B cell (primary cell): ENCODE measurements at regions not wholly inside any gene's neighbourhood (a gene's known extent, or its start where the extent isn't known, plus 50 kb on each side); places are given as distances from the start of the nearest gene placed in this dataset.

Experiments
- ATAC-seq: fragments of 200-7000 bp; cut with Tn5 transposase; one replicate; pipeline ENCODE4 v1.10.0; 2021; ENCODE audit warnings: low read depth, mild to moderate bottlenecking, moderate number of reproducible peaks, moderate library complexity
- CTCF ChIA-PET: fragments of 350-600 bp; sonication (Branson Sonifier 250); formaldehyde crosslinking; loops from one replicate; lab custom pipeline; 2021; ENCODE audit warnings: antibody characterized with exemption, inconsistent platforms; lab: Charles Lee
- POLR2A ChIA-PET: fragments of 350-600 bp; sonication (Branson Sonifier 250); formaldehyde crosslinking; loops from one replicate; lab custom pipeline; 2021; ENCODE audit warnings: antibody characterized with exemption; lab: Charles Lee
- DNase-seq: peaks from one replicate; pipeline ENCODE4 v3.0.0; 2013
- H2AFZ ChIP-seq: 2 replicates; pipeline ENCODE4 v1.6.1; 2012; ENCODE audit warnings: mild to moderate bottlenecking, low read depth, low read length; ENCODE audit not compliant: insufficient read depth, poor library complexity, severe bottlenecking
- H3K27ac ChIP-seq, 2 donors: 1 replicate in 1 of 2; 2 replicates in 1 of 2; pipeline ENCODE4 v1.5.1; 2012 to 2013; ENCODE audit warnings: low read length in 2 of 2, mild to moderate bottlenecking in 2 of 2, moderate library complexity in 1 of 2
- H3K27me3 ChIP-seq, 4 experiments: fragments of 200-600 bp in 1 of 4; sonication (generic) in 1 of 4; replicated peaks in 1 of 4; 1 replicate in 2 of 4; 2 replicates in 2 of 4; pipeline versions ENCODE4 v1.6.1 to v1.7.0; 2013 to 2016; ENCODE audit warnings: low read length in 3 of 4, mild to moderate bottlenecking in 2 of 4, mixed read lengths in 1 of 4, moderate library complexity in 1 of 4; ENCODE audit not compliant: insufficient read depth in 4 of 4, control insufficient read depth in 3 of 4; ENCODE audit errors: control extremely low read depth in 1 of 4
- H3K36me3 ChIP-seq, 2 experiments: replicated peaks in 1 of 2; 1 replicate in 1 of 2; 2 replicates in 1 of 2; pipeline versions ENCODE4 v1.6.1 to v1.7.1; 2013; ENCODE audit warnings: low read length in 1 of 2; ENCODE audit not compliant: insufficient read depth in 2 of 2, control insufficient read depth in 1 of 2; ENCODE audit errors: control extremely low read depth in 1 of 2, extremely low read depth in 1 of 2
- H3K4me1 ChIP-seq, 2 donors: fragments of 200-600 bp in 1 of 2; sonication (generic) in 1 of 2; 1 replicate in 1 of 2; 2 replicates in 1 of 2; pipeline versions ENCODE4 v1.5.1 to v1.6.1; 2013 to 2017; ENCODE audit warnings: low read length in 2 of 2; ENCODE audit not compliant: control insufficient read depth in 2 of 2, insufficient read depth in 2 of 2
- H3K4me2 ChIP-seq: replicated peaks from 2 replicates; pipeline ENCODE3; 2012; ENCODE audit warnings: mild to moderate bottlenecking, low read depth, low read length; ENCODE audit not compliant: poor library complexity, severe bottlenecking
- H3K4me3 ChIP-seq, 5 experiments: fragments of 200-600 bp in 1 of 5; sonication (generic) in 1 of 5; 1 replicate in 3 of 5; 2 replicates in 2 of 5; pipeline versions ENCODE4 v1.5.1 to v1.7.0; 2011 to 2016; ENCODE audit warnings: low read length in 4 of 5, mild to moderate bottlenecking in 4 of 5, low read depth in 2 of 5, control low read depth in 1 of 5, moderate library complexity in 1 of 5; ENCODE audit not compliant: insufficient read depth in 1 of 5; ENCODE audit errors: control extremely low read depth in 1 of 5, extremely low read depth in 1 of 5
- H3K79me2 ChIP-seq: fragments of 200-600 bp; sonication (generic); one replicate; pipeline ENCODE4 v1.6.0; 2016; ENCODE audit warnings: low read length; ENCODE audit not compliant: control insufficient read depth, insufficient read depth
- H3K9ac ChIP-seq: fragments of 200-600 bp; sonication (generic); 2 replicates; pipeline ENCODE4 v1.6.1; 2017; ENCODE audit warnings: mild to moderate bottlenecking, low read length, moderate library complexity
- H3K9me3 ChIP-seq, 3 donors: one replicate each; pipeline versions ENCODE4 v1.6.1 to v1.7.1; 2013; ENCODE audit warnings: low read length in 2 of 3; ENCODE audit not compliant: control insufficient read depth in 2 of 3, insufficient read depth in 1 of 3; ENCODE audit errors: control extremely low read depth in 1 of 3
- H4K20me1 ChIP-seq: 2 replicates; pipeline ENCODE4 v1.6.0; 2012; ENCODE audit warnings: mild to moderate bottlenecking, low read length; ENCODE audit not compliant: insufficient read depth, control insufficient read depth, poor library complexity, severe bottlenecking
- H3K27ac Mint-ChIP-seq: one replicate; pipeline ENCODE4 v1.8.0; 2021; ENCODE audit warnings: mixed read lengths
- H3K27me3 Mint-ChIP-seq: one replicate; pipeline ENCODE4 v1.8.0; 2021; ENCODE audit warnings: mixed read lengths
- H3K4me1 Mint-ChIP-seq: one replicate; pipeline ENCODE4 v1.8.0; 2021; ENCODE audit warnings: mixed read lengths
- H3K4me3 Mint-ChIP-seq: one replicate; pipeline ENCODE4 v1.8.0; 2021; ENCODE audit warnings: mixed read lengths
- H3K9me3 Mint-ChIP-seq: one replicate; pipeline ENCODE4 v1.8.0; 2022; ENCODE audit warnings: mixed read lengths; ENCODE audit not compliant: insufficient read depth
- EZH2 ChIP-seq: IDR thresholded peaks from 2 replicates; pipeline ENCODE4 v1.6.1; 2012; ENCODE audit warnings: borderline replicate concordance, low read depth, mild to moderate bottlenecking, moderate library complexity, low read length; ENCODE audit not compliant: insufficient read depth, poor library complexity, severe bottlenecking
- WGBS: methylation state at CpG from one replicate; pipeline ENCODE4 v1.1.5; 2013; ENCODE audit warnings: missing lambda C conversion rate; ENCODE audit not compliant: insufficient coverage; 5-methylcytosine and 5-hydroxymethylcytosine counted together
- intact Hi-C: fragments of 100-400 bp; cut with micrococcal nuclease; formaldehyde crosslinking; loops from one replicate; pipeline ENCODE4 v1.10.0; 2022
- TF ChIP-seq, protein P1 (sequence below): fragments of 200-600 bp; IDR thresholded peaks from one replicate; pipeline ENCODE4 v1.8.0; 2022; ENCODE audit warnings: antibody characterized with exemption, mild to moderate bottlenecking

- POLR2A ChIA-PET = no interaction called here
- Mint-ChIP-seq H3K4me3 (no peak overlapping the region), H3K9me3 (no peaks in the 10 kb centered on the region), H3K27ac (no peak overlapping the region), H3K4me1 (peaks cover 5% of the 10 kb centered on the region), H3K27me3 (peaks cover 2% of the 10 kb centered on the region)
- Histone ChIP-seq H3K4me2 (no peak overlapping the region), H3K27ac (no peak overlapping the region), H4K20me1 (no peaks in the 10 kb centered on the region), H3K27me3 (no peaks in the 10 kb centered on the region), H3K36me3 (no peaks in the 10 kb centered on the region), H3K9ac (no peak overlapping the region), H3K9me3 (no peaks in the 10 kb centered on the region), H3K4me3 (no peak overlapping the region), H3K79me2 (no peaks in the 10 kb centered on the region), H3K4me1 (peaks cover 0 to 2% of the 10 kb centered on the region in 2 donors), H2AFZ (no peak overlapping the region)
- ATAC-seq (no peak), DNase-seq (no peak)
- CTCF ChIA-PET = no interaction called here
- WGBS = no CpG with 5 or more reads among the region's 5 CpGs
- TF ChIP-seq EZH2 = no peak
- TF ChIP-seq, protein P1, sequence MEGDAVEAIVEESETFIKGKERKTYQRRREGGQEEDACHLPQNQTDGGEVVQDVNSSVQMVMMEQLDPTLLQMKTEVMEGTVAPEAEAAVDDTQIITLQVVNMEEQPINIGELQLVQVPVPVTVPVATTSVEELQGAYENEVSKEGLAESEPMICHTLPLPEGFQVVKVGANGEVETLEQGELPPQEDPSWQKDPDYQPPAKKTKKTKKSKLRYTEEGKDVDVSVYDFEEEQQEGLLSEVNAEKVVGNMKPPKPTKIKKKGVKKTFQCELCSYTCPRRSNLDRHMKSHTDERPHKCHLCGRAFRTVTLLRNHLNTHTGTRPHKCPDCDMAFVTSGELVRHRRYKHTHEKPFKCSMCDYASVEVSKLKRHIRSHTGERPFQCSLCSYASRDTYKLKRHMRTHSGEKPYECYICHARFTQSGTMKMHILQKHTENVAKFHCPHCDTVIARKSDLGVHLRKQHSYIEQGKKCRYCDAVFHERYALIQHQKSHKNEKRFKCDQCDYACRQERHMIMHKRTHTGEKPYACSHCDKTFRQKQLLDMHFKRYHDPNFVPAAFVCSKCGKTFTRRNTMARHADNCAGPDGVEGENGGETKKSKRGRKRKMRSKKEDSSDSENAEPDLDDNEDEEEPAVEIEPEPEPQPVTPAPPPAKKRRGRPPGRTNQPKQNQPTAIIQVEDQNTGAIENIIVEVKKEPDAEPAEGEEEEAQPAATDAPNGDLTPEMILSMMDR = no peak
- intact Hi-C loops = no loop called here
Measured at GRCh38 chr7:121479466-121479865, 83.4 kb upstream of the FAM3C start.

GRCh38 chr7:121475806-121476205, 79.7 kb upstream of the FAM3C start:
- H3K9me3 Mint-ChIP-seq = no peaks in the 10 kb centered on the region
- H3K27ac Mint-ChIP-seq = no peak overlapping the region
- no peak for ATAC-seq
- H4K20me1 ChIP-seq = no peaks in the 10 kb centered on the region
- ChIA-PET POLR2A (no interaction called here), CTCF (no interaction called here)
- H3K36me3 ChIP-seq = no peaks in the 10 kb centered on the region
- H3K79me2 ChIP-seq = no peaks in the 10 kb centered on the region
- H3K9ac ChIP-seq = no peak overlapping the region
- H3K4me1 ChIP-seq = peaks cover 0 to 2% of the 10 kb centered on the region in 2 donors
- H3K27ac ChIP-seq = no peak overlapping the region
- H3K4me3 Mint-ChIP-seq = no peak overlapping the region
- no CpG with 5 or more reads among the region's 2 CpGs for WGBS
- DNase-seq = no peak
- H2AFZ ChIP-seq = no peak overlapping the region
- peaks cover 3% of the 10 kb centered on the region for H3K4me1 Mint-ChIP-seq
- H3K4me3 ChIP-seq = no peak overlapping the region
- no peaks in the 10 kb centered on the region for H3K9me3 ChIP-seq
- H3K4me2 ChIP-seq = no peak overlapping the region
- no peaks in the 10 kb centered on the region for H3K27me3 ChIP-seq
- TF ChIP-seq, protein P1 = no peak
- no peak for TF ChIP-seq EZH2
- intact Hi-C loops = no loop called here
- no peaks in the 10 kb centered on the region for H3K27me3 Mint-ChIP-seq
